ENCODE measurements at regions not wholly inside any gene's neighbourhood (a gene's known extent, or its start where the extent isn't known, plus 50 kb on each side); places are given as distances from the start of the nearest gene placed in this dataset.

GRCh38 chr1:68327414-68327813 lies 95.1 kb upstream of the WLS start:
- TF ChIP-seq, protein P1, sequence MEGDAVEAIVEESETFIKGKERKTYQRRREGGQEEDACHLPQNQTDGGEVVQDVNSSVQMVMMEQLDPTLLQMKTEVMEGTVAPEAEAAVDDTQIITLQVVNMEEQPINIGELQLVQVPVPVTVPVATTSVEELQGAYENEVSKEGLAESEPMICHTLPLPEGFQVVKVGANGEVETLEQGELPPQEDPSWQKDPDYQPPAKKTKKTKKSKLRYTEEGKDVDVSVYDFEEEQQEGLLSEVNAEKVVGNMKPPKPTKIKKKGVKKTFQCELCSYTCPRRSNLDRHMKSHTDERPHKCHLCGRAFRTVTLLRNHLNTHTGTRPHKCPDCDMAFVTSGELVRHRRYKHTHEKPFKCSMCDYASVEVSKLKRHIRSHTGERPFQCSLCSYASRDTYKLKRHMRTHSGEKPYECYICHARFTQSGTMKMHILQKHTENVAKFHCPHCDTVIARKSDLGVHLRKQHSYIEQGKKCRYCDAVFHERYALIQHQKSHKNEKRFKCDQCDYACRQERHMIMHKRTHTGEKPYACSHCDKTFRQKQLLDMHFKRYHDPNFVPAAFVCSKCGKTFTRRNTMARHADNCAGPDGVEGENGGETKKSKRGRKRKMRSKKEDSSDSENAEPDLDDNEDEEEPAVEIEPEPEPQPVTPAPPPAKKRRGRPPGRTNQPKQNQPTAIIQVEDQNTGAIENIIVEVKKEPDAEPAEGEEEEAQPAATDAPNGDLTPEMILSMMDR (IDR thresholded peaks at IDR 0.05), result no peak
- TF ChIP-seq POLR2A (IDR thresholded peaks at IDR 0.05), result no peak
